ENCODE measurements at regions not wholly inside any gene's neighbourhood (a gene's known extent, or its start where the extent isn't known, plus 50 kb on each side); places are given as distances from the start of the nearest gene placed in this dataset.

- TF ChIP-seq POLR2AphosphoS5 (IDR thresholded peaks at IDR 0.05), result no peak
- TF ChIP-seq, protein P1, sequence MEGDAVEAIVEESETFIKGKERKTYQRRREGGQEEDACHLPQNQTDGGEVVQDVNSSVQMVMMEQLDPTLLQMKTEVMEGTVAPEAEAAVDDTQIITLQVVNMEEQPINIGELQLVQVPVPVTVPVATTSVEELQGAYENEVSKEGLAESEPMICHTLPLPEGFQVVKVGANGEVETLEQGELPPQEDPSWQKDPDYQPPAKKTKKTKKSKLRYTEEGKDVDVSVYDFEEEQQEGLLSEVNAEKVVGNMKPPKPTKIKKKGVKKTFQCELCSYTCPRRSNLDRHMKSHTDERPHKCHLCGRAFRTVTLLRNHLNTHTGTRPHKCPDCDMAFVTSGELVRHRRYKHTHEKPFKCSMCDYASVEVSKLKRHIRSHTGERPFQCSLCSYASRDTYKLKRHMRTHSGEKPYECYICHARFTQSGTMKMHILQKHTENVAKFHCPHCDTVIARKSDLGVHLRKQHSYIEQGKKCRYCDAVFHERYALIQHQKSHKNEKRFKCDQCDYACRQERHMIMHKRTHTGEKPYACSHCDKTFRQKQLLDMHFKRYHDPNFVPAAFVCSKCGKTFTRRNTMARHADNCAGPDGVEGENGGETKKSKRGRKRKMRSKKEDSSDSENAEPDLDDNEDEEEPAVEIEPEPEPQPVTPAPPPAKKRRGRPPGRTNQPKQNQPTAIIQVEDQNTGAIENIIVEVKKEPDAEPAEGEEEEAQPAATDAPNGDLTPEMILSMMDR (IDR thresholded peaks at IDR 0.05), result no peak
Measured at GRCh38 chrX:117840645-117841044, 276.0 kb downstream of the KLHL13 start.

Data from esophagus muscularis mucosa (tissue), 3 donors.